Kidney (tissue), 13 donors: ENCODE measurements at regions not wholly inside any gene's neighbourhood (a gene's known extent, or its start where the extent isn't known, plus 50 kb on each side); places are given as distances from the start of the nearest gene placed in this dataset.
A peak's percentile ranks its signal among the peaks of the same experiment; 100 is the strongest.

Experiments used
- DNase-seq, 5 donors: peaks; one replicate each; pipeline ENCODE4 v3.0.0-alpha.2; 2013 to 2020
- FAIRE-seq: peaks from 2 replicates; lab custom pipeline; 2012; peaks lifted over from hg19 to GRCh38; lab: Jason Lieb, UNC
- H3K27ac ChIP-seq, 2 donors: one replicate each; pipeline ENCODE4 v1.7.0; 2013; ENCODE audit warnings: low read depth in 2 of 2, low read length in 2 of 2, inconsistent platforms in 1 of 2
- H3K27me3 ChIP-seq: one replicate; pipeline ENCODE4 v1.7.1; 2013; ENCODE audit warnings: low read length, inconsistent platforms; ENCODE audit not compliant: control insufficient read depth, insufficient read depth
- H3K36me3 ChIP-seq, 3 donors: one replicate each; pipeline versions ENCODE4 v1.7.0 to v1.7.1; 2013; ENCODE audit warnings: low read length in 3 of 3, control low read depth in 1 of 3, inconsistent platforms in 1 of 3; ENCODE audit not compliant: insufficient read depth in 3 of 3, control insufficient read depth in 2 of 3
- H3K4me1 ChIP-seq, 3 donors: one replicate each; pipeline versions ENCODE4 v1.7.0 to v1.7.1; 2013; ENCODE audit warnings: low read length in 3 of 3, inconsistent platforms in 1 of 3, low read depth in 1 of 3; ENCODE audit not compliant: control insufficient read depth in 2 of 3, insufficient read depth in 2 of 3
- H3K4me3 ChIP-seq, 3 donors: one replicate each; pipeline versions ENCODE4 v1.7.0 to v1.8.1; 2013; ENCODE audit warnings: low read length in 3 of 3, control low read depth in 1 of 3, inconsistent platforms in 1 of 3
- H3K9ac ChIP-seq, 3 donors: one replicate each; pipeline versions ENCODE4 v1.7.0 to v1.7.1; 2013; ENCODE audit warnings: low read length in 3 of 3, control low read depth in 1 of 3, inconsistent platforms in 1 of 3
- H3K9me3 ChIP-seq, 3 donors: one replicate each; pipeline versions ENCODE4 v1.7.0 to v1.7.1; 2013; ENCODE audit warnings: low read length in 3 of 3, control low read depth in 1 of 3, inconsistent platforms in 1 of 3; ENCODE audit not compliant: control insufficient read depth in 2 of 3, insufficient read depth in 1 of 3
- CTCF ChIP-seq: IDR thresholded peaks from 3 replicates; pipeline ENCODE4 v1.5.1; 2012; ENCODE audit warnings: mild to moderate bottlenecking, moderate library complexity, borderline replicate concordance; ENCODE audit not compliant: insufficient read depth; ENCODE audit errors: extremely low read depth
- intact Hi-C: fragments of 100-400 bp; cut with DNase I; formaldehyde crosslinking; loops from one replicate; pipeline ENCODE4 v1.11.1; 2022
- donor health status: control.
- donor health status: control.
- donor health status: control.
- donor health status: control.
- donor health status: control.
- donor health status: DM: yes; HTN: yes; CAD: no.
- donor health status: Normal renal cell carcinoma (clear cell type).

- no peak for TF ChIP-seq CTCF
- intact Hi-C loops: no loop called here
- Histone ChIP-seq H3K9ac (peak overlapping the region in 1 of 3 donors; percentile 7), H3K4me1 (peaks cover 0 to 14% (median 4%) of the 10 kb centered on the region in 3 donors), H3K4me3 (no peak overlapping the region), H3K36me3 (no peaks in the 10 kb centered on the region), H3K9me3 (no peaks in the 10 kb centered on the region), H3K27ac (peak overlapping the region in 1 of 2 donors; percentile 9), H3K27me3 (peaks cover 3% of the 10 kb centered on the region)
- DNase-seq (peak in 1 of 5 donors; percentile 51), FAIRE-seq (no peak)
Observed at GRCh38 chrX:39816871-39817731, 280.7 kb downstream of the BCOR start.

GRCh38 chrX:39817754-39818470 is 279.8 kb downstream of the BCOR start:
- Histone ChIP-seq H3K36me3 (no peaks in the 10 kb centered on the region), H3K27ac (peak overlapping the region in 1 of 2 donors; percentile 9), H3K9me3 (no peaks in the 10 kb centered on the region), H3K9ac (no peak overlapping the region), H3K27me3 (peaks cover 3% of the 10 kb centered on the region), H3K4me1 (peaks cover 0 to 14% (median 4%) of the 10 kb centered on the region in 3 donors), H3K4me3 (no peak overlapping the region)
- no peak for FAIRE-seq
- no peak for DNase-seq
- intact Hi-C loops: no loop called here
- no peak for TF ChIP-seq CTCF

- Histone ChIP-seq H3K4me1 (peaks cover 0 to 11% (median 4%) of the 10 kb centered on the region in 3 donors), H3K4me3 (no peak overlapping the region), H3K9ac (no peak overlapping the region), H3K36me3 (no peaks in the 10 kb centered on the region), H3K27ac (no peak overlapping the region), H3K27me3 (peaks cover 3% of the 10 kb centered on the region), H3K9me3 (no peaks in the 10 kb centered on the region)
- FAIRE-seq: no peak
- intact Hi-C loops: no loop called here
- no peak for DNase-seq
- TF ChIP-seq CTCF: no peak
Observed at GRCh38 chrX:39818750-39819149, 279.0 kb downstream of the BCOR start.
